Activated CD4-positive, CD25-positive, alpha-beta regulatory T cell treated with anti-CD3 and anti-CD28 coated beads, Interleukin-2, amount 50 U/mL, for 72 hours (primary cell): ENCODE measurements at regions not wholly inside any gene's neighbourhood (a gene's known extent, or its start where the extent isn't known, plus 50 kb on each side); places are given as distances from the start of the nearest gene placed in this dataset.

Experiments used
- DNase-seq: peaks from one replicate; pipeline ENCODE4 v3.0.0; 2021

DNA sequence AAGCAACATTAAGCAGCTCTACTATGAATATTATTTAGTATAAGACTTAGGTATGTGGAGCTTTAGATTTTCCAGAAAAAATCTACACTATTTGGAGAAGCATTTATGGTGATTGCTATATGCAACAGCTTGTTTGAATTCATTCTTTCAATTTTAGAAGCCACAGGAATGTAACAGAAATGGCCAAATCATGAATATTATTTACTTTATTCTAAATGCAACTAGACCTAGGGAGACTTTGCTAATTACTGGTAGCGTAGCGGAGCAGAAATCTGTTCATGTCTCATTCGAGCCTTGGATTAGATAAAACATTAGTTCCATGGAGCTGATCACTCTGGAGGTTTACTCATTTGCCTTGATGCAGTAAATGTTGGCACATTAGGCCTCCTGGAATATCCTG, 290.2 kb downstream of the ZNF608 start:
- DNase-seq, result no peak

DNA sequence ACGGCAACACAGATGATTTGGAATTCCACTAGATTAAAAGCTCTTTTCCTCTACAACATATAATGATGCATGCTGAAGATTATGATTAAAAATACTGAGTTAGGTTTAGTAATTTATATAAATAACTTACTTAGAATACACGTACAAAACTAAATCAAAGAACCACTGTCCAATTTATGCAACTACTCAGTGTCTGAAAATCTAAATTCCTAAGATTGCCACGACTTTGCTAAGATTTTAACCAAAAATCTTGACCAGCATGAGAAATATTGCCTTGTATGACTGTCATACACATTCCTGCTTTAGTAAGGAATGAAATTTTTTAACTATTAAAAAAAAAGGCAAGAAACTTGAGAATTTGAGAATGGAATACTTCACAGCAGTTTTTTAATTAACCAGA, 292.4 kb downstream of the ZNF608 start:
- no peak for DNase-seq

DNA sequence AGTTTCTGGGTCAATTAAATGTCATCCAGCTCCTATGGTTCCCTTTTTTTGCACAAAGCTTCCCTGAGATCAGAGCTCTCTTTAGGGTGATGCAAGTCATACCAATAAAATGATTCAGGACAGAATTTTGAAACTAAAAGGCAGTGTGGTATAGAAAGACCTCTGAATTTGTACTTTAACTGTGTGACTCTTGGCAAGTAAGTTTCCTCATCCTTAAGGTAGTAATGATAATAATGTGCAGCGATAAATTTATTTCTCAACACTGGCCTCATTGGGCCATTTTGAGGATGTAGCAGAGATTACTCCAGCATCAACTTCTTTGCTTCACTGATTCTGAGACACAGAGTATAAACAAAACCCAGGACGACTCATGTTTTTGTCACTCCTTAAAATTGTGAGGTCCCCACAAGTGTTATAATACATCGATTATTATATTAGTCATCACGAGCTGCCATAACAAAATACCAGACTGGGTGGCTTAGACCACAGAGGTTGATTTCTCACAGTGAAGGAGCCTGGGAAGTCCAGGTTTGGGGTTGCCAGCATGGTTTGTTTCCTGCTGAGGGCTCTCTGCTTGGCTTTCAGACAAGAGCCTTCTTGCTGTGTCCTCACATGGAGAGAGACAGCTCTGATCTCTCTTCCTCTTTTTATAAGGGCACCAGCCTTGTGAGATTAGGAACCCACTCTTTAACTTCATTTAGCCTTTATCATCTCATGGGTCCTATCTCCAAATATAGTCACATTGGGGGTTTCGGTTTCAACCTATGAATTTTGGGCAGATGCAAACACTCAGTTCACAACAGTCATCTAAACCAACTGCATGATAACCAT, 293.0 kb downstream of the ZNF608 start:
- no peak for DNase-seq

DNA sequence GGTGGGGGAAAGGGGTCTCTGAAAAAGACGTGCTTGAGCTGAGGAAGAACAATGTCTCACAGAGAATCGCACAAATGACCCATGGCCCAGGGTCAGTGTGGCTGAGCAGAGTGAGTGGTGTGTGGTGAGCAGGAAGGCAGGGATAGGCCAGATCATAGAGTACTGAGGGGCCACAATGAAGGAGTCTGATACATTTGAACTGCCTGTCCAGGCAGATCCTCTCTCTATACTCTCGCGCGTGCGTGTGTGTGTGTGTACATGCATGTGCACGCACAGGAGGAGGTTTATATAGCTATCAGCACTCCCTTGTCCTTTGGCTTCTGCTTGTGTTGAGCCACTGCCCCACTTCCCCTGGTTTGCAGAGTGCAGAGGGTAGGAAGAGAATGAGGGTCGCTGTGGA, 294.0 kb downstream of the ZNF608 start:
- DNase-seq, result no peak

DNA sequence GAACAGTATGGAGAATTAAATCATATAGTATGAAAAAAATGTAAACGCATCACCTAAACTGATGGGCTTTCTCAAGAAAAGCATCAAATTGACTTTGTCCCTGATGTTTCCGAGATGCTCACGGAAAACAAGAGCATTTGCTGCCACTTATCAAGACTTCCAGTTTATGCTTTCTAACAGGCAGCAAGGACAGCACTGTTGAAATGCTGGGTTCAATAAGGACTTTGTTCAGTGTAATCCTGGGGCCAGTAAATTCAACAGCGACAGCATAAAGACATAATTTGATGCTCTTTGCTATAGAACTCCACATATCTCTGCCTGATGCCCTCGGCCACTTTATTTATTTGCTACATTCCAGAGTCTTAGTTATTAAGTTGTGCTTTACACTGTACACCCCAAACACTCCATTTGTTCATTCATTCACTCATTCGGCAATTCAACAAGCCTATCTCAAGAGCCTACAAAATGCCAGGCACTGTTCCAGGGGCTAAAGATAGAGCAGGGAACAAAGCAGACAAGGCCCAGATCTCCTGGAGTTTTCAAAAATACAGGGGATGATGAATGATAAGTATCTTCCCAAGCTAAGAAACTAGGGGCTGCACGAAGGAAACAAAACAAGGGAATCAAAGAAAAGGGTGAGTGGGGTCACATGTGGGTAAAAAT, 294.6 kb downstream of the ZNF608 start:
- DNase-seq, result no peak

DNA sequence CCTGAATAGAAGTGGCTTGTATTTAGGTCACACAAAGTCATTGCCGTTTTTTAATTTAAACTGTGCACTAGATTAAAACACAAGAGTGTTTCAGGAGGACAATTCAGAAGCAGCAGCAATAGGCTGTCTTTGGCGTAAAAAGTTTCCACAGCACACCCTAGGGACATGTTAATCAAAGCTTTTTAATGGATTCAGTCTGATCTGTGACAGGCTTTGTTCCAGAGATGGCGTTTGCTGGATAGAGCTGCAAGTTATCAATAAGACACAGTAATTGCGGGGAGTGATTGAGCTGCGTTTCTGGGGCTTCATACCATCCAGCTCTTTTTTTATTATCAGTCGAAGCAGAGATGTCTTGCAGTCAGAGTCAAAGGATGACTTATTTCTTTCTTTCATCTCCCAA, 300.3 kb downstream of the ZNF608 start:
- no peak for DNase-seq

DNA sequence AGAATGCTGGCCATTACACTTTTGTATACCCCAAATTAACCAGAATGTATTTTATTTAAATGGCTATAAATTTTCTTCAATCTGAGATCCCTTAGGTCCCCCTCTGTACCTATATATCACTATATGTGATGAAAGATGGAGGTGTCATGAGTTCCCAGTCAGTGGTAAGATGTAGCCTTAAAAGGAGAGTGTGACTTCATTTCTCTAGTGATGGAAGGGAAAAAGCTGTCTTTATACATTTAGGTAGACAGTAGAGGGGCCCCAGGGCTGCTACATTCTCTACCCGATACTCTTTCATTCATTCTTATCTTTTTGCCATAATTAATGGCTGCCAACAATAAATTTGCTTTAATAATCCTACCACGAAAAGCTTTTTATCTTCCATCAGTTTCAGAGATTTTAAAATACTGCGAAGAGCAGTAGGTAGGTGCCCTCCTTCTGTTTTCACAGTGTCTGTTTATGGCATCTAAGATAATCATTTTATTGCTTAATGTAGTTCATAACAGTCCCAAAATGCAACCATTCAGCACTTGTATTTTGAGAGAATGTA, 301.3 kb downstream of the ZNF608 start:
- DNase-seq, result no peak

DNA sequence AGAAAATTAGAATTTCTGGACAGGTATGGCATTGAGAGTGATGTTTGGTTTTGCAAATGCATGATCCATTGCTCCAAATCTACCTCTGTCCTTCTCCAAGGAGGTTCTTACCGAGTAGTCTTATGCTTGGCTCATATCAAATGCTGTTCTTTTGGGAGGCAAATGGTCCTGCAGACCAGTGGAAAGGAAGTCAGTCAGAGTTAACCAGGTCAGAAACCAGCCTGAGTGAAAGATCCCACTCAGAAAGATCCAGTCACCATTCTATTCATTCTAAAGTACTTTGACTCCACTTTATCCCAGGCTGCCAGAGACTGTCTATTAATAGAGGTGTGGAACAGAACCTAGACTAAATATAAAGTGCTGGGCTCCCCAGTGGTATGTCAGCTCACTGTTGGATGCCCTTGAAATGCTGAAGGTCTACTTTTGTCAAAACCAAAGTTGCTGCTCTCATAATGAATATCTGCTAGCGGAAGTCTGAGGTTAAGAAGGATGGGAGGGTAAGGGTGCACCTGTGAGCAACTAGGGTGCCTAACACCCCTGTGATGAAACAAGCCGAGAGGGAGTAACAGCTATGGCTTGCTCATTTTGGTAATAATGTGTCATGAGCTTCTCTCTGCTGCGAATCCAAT, 302.2 kb downstream of the ZNF608 start:
- DNase-seq, result no peak

DNA sequence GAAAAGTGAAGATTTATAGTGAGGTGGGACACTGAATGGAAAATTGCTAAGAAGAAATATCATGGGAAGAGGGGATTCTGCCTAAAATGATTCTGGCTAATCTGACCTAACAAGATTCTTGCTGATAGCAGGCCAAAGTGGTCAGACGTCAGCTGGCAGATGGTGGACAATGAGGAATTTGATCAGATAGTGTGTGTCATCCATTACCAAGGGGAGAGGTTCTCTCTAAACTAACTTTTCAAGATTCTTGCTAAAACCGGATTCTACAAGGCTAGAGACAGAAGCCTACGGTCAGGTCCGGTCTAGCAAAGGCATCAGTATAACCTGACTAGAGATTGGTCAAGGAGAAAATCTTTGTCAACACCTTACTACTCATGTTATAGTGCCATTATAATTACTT, 306.0 kb downstream of the ZNF608 start:
- no peak for DNase-seq

DNA sequence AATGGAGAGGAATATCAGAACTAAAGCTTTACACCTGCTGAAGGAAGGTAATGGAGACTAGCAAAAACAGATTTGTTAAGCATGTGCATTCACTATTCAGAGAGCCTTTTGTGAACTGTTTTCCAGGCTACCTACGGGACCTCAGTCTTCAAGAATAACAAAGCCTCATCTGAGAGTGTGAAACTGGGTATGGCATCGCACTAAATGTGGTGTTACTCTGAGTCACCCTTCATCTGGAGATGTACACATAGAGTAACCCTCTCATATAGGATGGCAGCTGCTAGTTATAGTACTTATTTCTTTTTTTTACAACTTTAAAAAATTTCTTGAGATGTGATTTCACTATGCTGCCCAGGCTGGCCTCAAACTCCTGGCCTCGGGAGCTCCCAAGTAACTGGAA, 306.8 kb downstream of the ZNF608 start:
- DNase-seq, result no peak

DNA sequence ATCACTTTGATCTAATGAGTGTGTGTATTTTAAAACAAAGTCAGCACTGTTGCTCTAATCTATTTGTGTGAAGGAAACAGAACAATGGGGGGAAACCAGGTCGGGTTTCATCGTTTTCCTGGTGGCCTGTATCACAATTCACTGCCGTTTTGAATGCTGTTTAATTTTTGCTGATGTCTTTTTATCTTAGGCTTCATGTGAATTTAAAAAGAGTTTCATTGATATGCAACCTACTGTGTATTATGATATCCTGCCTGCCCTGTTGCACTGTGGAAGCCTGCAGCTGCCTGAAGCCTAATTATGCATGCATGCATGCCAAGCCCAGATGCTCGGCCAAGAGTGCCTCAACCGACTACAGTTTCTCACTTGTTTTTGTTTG, 307.5 kb downstream of the ZNF608 start:
- no peak for DNase-seq

DNA sequence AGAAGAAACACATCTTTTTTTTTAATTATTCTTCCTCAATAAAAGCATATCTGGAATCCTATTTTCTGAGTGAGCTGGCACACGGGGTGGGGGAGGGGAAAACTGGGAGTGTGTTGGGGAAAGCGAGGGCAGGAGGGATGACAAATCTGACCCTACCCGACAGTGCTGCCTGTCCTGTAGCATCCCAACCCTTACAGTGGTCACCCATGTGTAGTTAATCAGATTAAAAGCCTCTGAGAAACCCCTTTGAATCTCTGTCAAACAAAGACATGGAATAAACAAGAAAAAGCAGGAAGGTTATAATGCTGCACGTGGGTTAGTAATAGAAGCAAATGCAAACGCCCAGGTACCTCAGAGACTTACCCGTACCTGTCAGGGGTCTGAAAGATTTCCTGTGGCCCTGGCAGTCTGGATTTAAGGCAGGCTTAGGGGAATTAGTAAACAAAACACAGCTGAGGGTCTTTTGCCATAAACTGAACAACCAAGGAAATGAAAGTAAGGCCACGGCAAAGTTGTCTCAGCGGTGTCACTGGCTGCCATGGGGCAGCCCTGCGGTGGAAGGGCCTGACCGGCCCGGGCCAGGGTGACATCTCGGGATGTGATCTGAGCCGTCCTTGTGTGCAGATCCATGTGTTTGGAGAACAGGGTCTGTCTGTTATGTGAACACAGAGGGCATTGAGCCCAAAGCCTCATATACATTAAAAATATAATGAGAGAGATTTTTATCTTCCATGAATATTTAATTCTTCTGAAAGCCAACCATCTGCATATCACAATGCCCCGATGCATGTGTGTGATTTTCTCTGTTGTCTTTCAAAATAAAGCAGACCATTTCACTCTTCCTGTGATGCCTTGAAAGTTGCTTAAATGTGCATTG, 308.2 kb downstream of the ZNF608 start:
- no peak for DNase-seq

DNA sequence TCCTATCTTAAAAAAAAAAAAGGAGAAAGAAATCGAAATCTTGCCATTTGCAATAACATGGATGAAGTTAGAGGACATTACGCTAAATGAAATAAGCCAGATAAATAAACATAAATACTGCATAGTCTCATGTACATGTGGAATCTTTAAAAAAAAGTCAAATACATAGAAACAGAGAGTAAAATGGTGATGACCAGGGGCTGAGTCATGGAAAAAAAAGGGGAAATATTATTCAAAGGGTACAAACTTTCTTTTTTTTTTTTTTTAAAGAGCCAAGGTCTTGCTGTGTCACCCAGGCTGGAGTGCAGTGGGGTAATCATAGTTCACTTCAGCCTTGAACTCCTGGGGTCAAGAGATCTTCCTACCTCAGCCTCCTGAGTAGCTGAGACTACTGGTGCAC, 310.1 kb downstream of the ZNF608 start:
- no peak for DNase-seq

DNA sequence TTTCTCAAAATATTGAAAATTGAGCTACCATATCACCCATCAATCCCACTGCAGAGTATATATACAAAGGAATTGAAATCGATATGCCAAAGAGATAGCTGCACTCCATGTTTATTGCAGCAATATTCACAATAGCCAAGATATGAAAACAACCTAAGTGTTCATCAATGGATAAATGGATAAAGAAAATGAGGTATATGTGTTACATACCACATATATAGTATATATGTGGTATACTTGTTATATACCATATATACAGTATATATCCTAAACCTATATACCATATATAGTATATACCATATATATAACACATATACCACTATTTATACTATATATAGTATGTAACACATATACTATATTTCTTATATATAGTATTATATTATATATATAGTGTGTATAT, 313.3 kb downstream of the ZNF608 start:
- DNase-seq, result no peak

DNA sequence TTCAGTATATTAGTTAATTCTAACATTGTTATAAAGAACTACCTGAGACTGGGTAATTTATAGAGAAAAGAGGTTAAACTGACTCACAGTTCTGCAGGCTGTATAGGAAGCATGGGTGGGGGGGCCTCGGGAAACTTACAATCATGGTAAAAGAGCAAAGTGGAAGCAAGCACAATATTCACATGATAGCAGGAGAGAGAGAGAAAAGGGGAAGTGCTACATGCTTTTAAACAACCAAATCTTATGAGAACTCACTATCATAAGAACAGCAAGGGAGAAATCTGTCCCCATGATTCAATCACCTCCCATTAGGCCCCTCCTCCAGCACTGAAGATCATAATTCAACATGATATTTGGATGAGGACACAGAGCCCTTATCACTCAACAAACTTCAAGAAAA, 324.9 kb downstream of the ZNF608 start:
- no peak for DNase-seq

DNA sequence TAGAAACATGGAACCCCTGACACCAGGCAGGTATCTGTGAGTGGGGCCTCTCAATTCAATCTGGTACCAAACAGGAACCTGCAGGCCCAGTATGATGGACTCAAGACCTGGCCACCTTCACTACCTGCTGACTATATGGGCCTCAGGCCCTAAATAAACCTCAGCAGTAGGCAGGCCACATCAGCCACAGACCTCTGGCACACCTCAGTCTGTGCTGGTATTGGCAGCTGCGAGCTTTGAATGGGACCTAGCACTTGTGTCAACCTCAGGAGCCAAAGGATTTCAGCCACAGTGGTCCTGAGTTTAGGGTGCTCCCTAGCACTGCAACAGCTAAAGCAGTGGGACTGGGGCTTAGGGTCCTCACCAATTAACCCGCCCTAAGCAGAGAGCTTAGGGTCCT, 325.5 kb downstream of the ZNF608 start:
- no peak for DNase-seq

DNA sequence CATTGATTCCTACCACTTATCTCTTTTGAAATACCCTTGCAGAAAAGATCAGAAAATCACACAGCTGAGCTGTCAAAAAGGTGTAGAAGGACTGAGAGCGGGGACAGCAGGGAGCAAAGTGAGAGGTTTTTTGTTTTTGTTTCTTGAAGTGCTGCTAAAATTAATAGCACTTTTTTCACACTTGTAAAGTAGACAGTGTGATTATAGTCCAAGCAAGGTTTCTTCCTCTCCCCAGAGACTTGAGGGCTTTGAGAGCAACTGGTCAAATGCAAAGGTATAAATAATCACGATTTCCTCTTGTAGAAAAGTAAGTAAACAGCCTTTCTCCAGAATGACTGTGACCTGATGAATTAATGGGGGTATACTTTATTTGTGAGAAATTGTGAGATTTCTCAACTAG, 326.9 kb downstream of the ZNF608 start:
- DNase-seq, result no peak

DNA sequence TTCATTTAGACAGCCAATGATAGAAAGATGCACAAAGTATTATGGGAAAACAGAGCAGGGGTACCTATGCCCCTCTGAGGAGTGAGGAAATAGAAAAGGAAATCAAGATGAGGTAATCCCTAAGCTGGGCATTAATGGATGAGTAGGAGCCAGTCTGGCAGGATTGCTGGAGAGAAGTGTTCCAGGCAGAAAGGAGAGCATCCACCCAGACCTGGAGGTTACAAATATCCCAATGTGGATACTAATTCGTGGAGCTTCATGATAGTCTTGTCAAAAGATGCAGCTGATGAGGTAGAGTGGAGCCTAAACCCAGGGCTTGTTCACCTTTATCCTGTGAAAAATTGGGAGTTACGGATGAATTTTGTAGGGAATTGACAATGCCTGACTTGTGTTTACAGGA, 328.0 kb downstream of the ZNF608 start:
- no peak for DNase-seq

DNA sequence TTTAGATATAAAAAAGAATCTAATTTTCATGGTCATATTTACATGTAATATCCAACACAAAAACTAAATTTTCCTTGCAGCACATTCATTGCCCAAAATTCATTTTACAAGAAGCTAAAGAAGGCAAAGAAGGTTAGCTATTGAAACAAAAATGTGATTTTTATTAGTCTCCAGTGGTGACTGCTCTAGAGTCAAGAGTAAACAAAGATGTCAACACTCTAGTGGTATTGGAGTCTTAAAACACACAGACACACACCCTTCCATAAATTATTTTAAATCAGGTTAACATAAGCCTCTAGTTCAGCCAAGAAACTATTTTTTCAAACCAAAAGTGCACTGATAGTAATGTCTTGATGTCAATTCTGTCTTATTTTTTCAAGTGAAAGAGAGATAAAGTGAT, 329.2 kb downstream of the ZNF608 start:
- no peak for DNase-seq

DNA sequence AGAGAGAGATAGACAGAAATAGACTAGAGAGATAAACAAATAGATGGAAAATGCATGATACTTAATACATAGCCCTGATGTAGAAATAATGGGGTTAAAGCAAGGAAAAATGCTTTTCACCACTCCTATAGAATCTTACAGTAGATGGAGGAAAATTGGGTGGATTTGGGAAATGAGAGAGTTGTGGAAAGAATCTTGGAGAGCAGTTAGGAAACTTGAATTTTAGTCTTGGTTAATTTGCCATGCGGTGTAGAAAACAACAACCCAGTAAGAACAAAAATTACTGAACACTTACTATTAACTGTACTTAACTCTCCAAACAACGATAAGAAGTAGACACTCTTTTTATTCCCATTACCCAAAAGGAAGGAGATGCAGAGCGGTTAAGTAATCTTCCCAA, 329.8 kb downstream of the ZNF608 start:
- no peak for DNase-seq

DNA sequence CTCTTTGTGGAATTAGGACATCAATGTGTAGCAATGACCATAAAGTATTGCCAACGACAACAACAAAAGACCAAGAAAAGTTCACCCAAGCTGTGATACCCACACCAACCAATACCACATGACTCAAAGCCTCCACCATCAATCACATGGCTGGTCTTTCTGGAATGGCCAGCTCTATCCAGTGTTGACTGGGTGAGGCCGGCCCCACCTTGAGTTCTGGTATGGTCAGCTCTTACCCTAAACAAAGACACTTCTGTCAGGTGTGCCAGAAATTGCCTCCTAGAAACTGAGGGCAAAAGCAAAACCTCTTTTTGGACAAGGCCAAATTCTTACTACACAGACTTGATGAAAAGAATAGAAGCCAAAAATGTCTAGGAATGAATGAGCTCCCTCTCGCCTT, 331.5 kb downstream of the ZNF608 start:
- DNase-seq, result no peak

DNA sequence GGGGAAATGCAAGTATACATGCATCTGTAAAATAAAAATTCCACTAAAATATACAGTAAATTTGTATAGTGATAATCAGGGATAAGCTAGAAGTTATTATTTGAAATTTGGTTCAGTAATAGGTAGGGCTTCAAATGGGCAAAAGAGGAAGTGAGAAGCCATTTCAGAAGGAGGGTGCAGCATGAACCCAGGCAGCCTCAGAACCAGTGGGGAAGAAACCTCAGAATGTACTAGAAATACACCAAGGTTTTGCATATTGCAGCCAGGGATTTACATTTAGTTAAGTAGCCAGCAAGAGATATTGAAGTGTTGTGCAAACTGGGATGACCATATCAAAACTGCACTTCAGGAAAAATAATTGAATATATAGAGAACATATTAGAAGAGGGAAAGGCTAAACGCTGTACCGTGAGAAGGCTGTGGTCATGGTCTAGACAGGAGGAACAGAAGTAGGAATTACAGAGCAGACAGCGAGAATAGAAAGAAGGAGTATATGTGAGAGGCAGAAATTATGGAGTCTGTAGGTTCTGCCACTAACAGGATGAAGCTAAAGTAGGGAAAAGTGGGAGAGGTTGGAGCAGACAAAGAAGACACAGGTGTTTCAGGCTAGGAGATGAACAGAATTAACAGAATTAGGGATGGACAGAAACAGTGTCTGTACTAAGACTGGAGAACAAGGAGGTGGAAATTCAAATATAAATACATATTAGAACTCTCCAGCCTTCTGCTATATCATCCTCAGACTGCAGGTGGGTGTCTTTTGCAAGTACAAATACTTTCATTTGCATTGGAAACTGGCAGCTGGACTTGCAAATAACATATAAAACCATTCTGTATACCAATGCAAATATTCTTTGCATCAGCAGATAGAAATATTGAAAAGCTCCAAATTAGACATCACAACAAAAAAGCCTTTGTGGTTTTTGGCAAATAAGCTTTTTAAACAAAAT, 335.6 kb downstream of the ZNF608 start:
- no peak for DNase-seq
